ENCODE measurements at regions not wholly inside any gene's neighbourhood (a gene's known extent, or its start where the extent isn't known, plus 50 kb on each side); places are given as distances from the start of the nearest gene placed in this dataset.

GRCh38 chr5:53783624-53784228, 223.3 kb downstream of the NDUFS4 start:
- Histone ChIP-seq H3K4me3 (replicated peaks in 1 of 3; ENCODE audit: insufficient read depth in 1 of 3, low read depth in 1 of 3, low read length in 3 of 3) (no peak overlapping the region), H3K9ac (replicated peaks; ENCODE audit: extremely low read depth, insufficient read depth, low read length) (no peak overlapping the region), H4K20me1 (replicated peaks; ENCODE audit: control insufficient read depth, extremely low read depth, insufficient read depth, low read length) (no peaks in the 10 kb centered on the region), H2AFZ (ENCODE audit: low read depth, low read length) (no peak overlapping the region), H3K4me2 (ENCODE audit: insufficient read depth, low read length) (no peak overlapping the region), H3K27me3 (ENCODE audit: control insufficient read depth in 2 of 2, insufficient read depth in 2 of 2, low read length in 2 of 2) (peaks cover 0 to 10% of the 10 kb centered on the region in 2 experiments), H3K27ac (ENCODE audit: insufficient read depth, low read depth, low read length) (no peak overlapping the region), H3K4me1 (ENCODE audit: control insufficient read depth, extremely low read depth, insufficient read depth, low read length) (peaks cover 13% of the 10 kb centered on the region), H3K36me3 (ENCODE audit: control insufficient read depth in 2 of 2, extremely low read depth in 1 of 2, insufficient read depth in 2 of 2, low read length in 2 of 2) (no peaks in the 10 kb centered on the region), H3K9me1 (replicated peaks; ENCODE audit: control insufficient read depth, extremely low read depth, insufficient read depth, low read length) (no peaks in the 10 kb centered on the region), H3K79me2 (ENCODE audit: control insufficient read depth, insufficient read depth, low read length) (no peaks in the 10 kb centered on the region), H3K9me3 (replicated peaks; ENCODE audit: control insufficient read depth, insufficient read depth, low read length) (no peaks in the 10 kb centered on the region)
- BruUV-seq (replicated peaks), result no TSS peak
- ChIA-PET CTCF (interaction anchor here (1.1 kb wide), 2 partner anchors 9 to 17 kb away, joined by 3 read pairs; no protein-coding TSS in a partner anchor), POLR2A (interaction anchor here (0.5 kb wide), 1 partner anchor 211 kb away, joined by 4 read pairs; no protein-coding TSS in a partner anchor)
- dilution Hi-C loops (cut with MboI; ENCODE audit: extremely low pct_ligation_motif_present, low sequenced_read_pairs), result no loop called here
- intact Hi-C loops (cut with micrococcal nuclease), result no loop called here
- DNase-seq (ENCODE audit: low read depth, low spot score), result no peak
- TF ChIP-seq POLR2AphosphoS5 (IDR thresholded peaks at IDR 0.05; ENCODE audit: insufficient read depth, low read depth, low read length) (no peak), POLR2A (IDR thresholded peaks at IDR 0.05; ENCODE audit: low read depth, low read length) (no peak), EZH2 (IDR thresholded peaks at IDR 0.05; ENCODE audit: borderline replicate concordance, low read depth, low read length, severe bottlenecking) (no peak), MYC (IDR thresholded peaks at IDR 0.05; ENCODE audit: low read depth, low read length) (no peak), FOS (IDR thresholded peaks at IDR 0.05; ENCODE audit: borderline replicate concordance, insufficient read depth, low read length) (no peak), GATA2 (IDR thresholded peaks at IDR 0.05; ENCODE audit: insufficient read depth, insufficient read length, low read depth, low read length) (no peak), JUN (IDR thresholded peaks at IDR 0.05; ENCODE audit: borderline replicate concordance, insufficient read depth, insufficient read length, low read depth) (no peak), MAX (IDR thresholded peaks at IDR 0.05; ENCODE audit: insufficient read depth, insufficient read length) (no peak)
- TF ChIP-seq, protein P1, sequence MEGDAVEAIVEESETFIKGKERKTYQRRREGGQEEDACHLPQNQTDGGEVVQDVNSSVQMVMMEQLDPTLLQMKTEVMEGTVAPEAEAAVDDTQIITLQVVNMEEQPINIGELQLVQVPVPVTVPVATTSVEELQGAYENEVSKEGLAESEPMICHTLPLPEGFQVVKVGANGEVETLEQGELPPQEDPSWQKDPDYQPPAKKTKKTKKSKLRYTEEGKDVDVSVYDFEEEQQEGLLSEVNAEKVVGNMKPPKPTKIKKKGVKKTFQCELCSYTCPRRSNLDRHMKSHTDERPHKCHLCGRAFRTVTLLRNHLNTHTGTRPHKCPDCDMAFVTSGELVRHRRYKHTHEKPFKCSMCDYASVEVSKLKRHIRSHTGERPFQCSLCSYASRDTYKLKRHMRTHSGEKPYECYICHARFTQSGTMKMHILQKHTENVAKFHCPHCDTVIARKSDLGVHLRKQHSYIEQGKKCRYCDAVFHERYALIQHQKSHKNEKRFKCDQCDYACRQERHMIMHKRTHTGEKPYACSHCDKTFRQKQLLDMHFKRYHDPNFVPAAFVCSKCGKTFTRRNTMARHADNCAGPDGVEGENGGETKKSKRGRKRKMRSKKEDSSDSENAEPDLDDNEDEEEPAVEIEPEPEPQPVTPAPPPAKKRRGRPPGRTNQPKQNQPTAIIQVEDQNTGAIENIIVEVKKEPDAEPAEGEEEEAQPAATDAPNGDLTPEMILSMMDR (IDR thresholded peaks at IDR 0.05; ENCODE audit: extremely low read depth in 1 of 2, insufficient read depth in 1 of 2, low read depth in 1 of 2, low read length in 2 of 2), result no peak
- FAIRE-seq, result no peak
